ENCODE measurements at regions not wholly inside any gene's neighbourhood (a gene's known extent, or its start where the extent isn't known, plus 50 kb on each side); places are given as distances from the start of the nearest gene placed in this dataset.
"Not testable (repeated sequence)": the region's sequence is repeated elsewhere in the genome, so short reads cannot be mapped to it uniquely, and the experiment has no call there.

DNA sequence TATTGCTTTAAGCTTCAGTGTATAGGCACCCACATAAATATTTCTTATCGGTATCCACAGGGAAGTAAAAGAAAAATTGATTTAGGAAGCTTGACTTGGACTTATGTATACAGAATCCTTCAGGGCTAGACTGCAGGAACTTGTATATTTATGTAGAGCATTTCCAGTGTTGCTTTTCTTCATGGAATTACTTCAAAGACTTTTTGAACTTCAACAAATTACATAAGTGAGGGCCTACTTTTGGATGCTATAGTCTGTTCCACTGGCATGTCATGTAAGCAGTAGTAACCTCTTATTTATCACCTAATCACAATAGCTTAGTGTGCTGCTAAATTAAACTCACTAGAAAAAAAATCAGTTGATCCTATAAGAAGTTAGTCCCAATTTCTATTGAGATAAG lies 557.9 kb upstream of the SLITRK6 start:
- H3K9ac ChIP-seq: no peak overlapping the region
- TF ChIP-seq, protein P1, sequence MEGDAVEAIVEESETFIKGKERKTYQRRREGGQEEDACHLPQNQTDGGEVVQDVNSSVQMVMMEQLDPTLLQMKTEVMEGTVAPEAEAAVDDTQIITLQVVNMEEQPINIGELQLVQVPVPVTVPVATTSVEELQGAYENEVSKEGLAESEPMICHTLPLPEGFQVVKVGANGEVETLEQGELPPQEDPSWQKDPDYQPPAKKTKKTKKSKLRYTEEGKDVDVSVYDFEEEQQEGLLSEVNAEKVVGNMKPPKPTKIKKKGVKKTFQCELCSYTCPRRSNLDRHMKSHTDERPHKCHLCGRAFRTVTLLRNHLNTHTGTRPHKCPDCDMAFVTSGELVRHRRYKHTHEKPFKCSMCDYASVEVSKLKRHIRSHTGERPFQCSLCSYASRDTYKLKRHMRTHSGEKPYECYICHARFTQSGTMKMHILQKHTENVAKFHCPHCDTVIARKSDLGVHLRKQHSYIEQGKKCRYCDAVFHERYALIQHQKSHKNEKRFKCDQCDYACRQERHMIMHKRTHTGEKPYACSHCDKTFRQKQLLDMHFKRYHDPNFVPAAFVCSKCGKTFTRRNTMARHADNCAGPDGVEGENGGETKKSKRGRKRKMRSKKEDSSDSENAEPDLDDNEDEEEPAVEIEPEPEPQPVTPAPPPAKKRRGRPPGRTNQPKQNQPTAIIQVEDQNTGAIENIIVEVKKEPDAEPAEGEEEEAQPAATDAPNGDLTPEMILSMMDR (IDR thresholded peaks at IDR 0.05): no peak
- TF ChIP-seq EZH2 (IDR thresholded peaks at IDR 0.05) (no peak), EZH2phosphoT487 (IDR thresholded peaks at IDR 0.05) (no peak)
- H3K27ac Mint-ChIP-seq: no peak overlapping the region

DNA sequence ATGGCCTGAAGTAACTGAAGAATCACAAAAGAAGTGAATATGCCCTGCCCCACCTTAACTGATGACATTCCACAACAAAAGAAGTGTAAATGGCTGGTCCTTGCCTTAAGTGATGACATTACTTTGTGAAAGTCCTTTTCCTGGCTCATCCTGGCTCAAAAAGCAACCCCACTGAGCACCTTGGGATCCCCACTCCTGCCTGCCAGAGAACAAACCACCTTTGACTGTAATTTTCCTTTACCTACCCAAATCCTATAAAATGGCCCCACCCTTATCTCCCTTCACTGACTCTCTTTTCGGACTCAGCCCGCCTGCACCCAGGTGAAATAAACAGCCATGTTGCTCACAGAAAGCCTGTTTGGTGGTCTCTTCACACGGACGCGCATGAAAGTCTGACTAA lies 564.5 kb upstream of the SLITRK6 start:
- not testable (repeated sequence) for H3K36me3 Mint-ChIP-seq; H3K4me3 ChIP-seq; H3K36me3 ChIP-seq; H3K4me3 Mint-ChIP-seq; H3K27me3 ChIP-seq; H3K4me1 Mint-ChIP-seq; H3K79me2 ChIP-seq (ENCODE audit: low read depth); H2AFZ ChIP-seq (replicated peaks); H3K27ac ChIP-seq; DNase-seq (ENCODE audit: low spot score); H3K9me3 ChIP-seq (ENCODE audit: low read depth); H3F3A ChIP-seq (ENCODE audit: low read depth); H3K27ac Mint-ChIP-seq; H3K4me2 ChIP-seq; H4K20me1 ChIP-seq (ENCODE audit: low read depth); H3K9ac ChIP-seq; H3K4me1 ChIP-seq; H3K9me3 Mint-ChIP-seq; H3K27me3 Mint-ChIP-seq (ENCODE audit: insufficient read depth, low read depth)

More for the DNA sequence above, 557.9 kb upstream of the SLITRK6 start:
- Mint-ChIP-seq H3K4me1 (no peaks in the 10 kb centered on the region), H3K4me3 (no peak overlapping the region), H3K36me3 (no peaks in the 10 kb centered on the region), H3K27me3 (ENCODE audit: insufficient read depth, low read depth) (no peaks in the 10 kb centered on the region), H3K9me3 (no peaks in the 10 kb centered on the region)
- no peaks in the 10 kb centered on the region for H3K36me3 ChIP-seq
- DNase-seq (ENCODE audit: low spot score): no peak
- no peaks in the 10 kb centered on the region for H3K9me3 ChIP-seq (ENCODE audit: low read depth)
- H3K4me1 ChIP-seq: no peaks in the 10 kb centered on the region
- H3K79me2 ChIP-seq (ENCODE audit: low read depth): no peaks in the 10 kb centered on the region
- no peak overlapping the region for H2AFZ ChIP-seq (replicated peaks)
- no peak overlapping the region for H3K4me2 ChIP-seq
- H4K20me1 ChIP-seq (ENCODE audit: low read depth): no peaks in the 10 kb centered on the region
- no peaks in the 10 kb centered on the region for H3F3A ChIP-seq (ENCODE audit: low read depth)
- H3K27ac ChIP-seq: no peak overlapping the region
- H3K27me3 ChIP-seq: no peaks in the 10 kb centered on the region
- no peak overlapping the region for H3K4me3 ChIP-seq

DNA sequence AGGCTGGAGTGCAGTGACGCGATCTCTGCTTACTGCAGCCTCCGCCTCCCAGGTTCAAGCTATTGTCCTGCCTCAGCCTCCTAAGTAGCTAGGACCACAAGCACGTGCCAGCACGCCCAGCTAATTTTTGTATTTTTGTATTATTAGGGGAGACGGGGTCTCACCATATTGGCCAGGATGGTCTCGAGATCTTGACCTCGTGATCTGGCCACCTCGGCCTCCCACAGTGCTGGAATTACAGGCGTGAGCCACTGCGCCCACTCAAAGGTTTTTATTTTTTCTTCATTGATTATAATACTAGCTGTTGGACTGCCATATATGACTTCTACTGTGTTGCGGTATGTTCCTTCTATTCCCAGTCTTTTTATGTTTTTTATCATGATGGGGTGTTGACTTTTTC lies 569.7 kb upstream of the SLITRK6 start:
- H3K9me3 Mint-ChIP-seq: peaks cover 2% of the 10 kb centered on the region
- no peaks in the 10 kb centered on the region for H3K36me3 Mint-ChIP-seq
- Histone ChIP-seq H3K4me1 (no peaks in the 10 kb centered on the region), H3K4me2 (no peak overlapping the region), H3K36me3 (no peaks in the 10 kb centered on the region), H3K27me3 (no peaks in the 10 kb centered on the region), H3K9ac (no peak overlapping the region), H3K4me3 (no peak overlapping the region), H3K9me3 (ENCODE audit: low read depth) (no peaks in the 10 kb centered on the region), H3F3A (ENCODE audit: low read depth) (no peaks in the 10 kb centered on the region), H2AFZ (replicated peaks) (no peak overlapping the region), H3K27ac (no peak overlapping the region), H3K79me2 (ENCODE audit: low read depth) (no peaks in the 10 kb centered on the region), H4K20me1 (ENCODE audit: low read depth) (no peaks in the 10 kb centered on the region)
- TF ChIP-seq, protein P1 (IDR thresholded peaks at IDR 0.05): no peak
- TF ChIP-seq EZH2phosphoT487 (IDR thresholded peaks at IDR 0.05): no peak
- no peak for TF ChIP-seq EZH2 (IDR thresholded peaks at IDR 0.05)
- no peak overlapping the region for H3K27ac Mint-ChIP-seq
- no peak overlapping the region for H3K4me3 Mint-ChIP-seq
- no peaks in the 10 kb centered on the region for H3K27me3 Mint-ChIP-seq (ENCODE audit: insufficient read depth, low read depth)
- DNase-seq (ENCODE audit: low spot score): no peak
- H3K4me1 Mint-ChIP-seq: no peaks in the 10 kb centered on the region

DNA sequence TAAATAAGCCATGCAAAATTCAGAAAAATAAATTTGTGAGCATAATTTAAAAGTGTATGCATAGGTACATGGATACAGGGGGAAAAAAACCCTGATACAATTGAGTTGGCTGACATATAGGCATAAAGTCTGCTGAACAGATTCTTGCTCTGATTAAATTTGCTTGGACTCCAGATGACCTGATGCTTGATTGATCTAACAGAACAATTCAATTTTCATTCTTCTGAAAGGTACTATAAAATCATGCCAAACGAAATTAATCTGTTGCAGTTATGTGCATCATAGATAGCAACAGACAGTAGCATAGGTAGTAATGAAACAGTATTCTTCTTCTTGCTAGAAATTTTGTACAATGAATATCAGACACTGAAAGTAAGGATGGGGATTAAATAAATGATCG lies 578.2 kb upstream of the SLITRK6 start:
- H3K27ac Mint-ChIP-seq: no peak overlapping the region
- H3K27me3 Mint-ChIP-seq (ENCODE audit: insufficient read depth, low read depth): no peaks in the 10 kb centered on the region
- Histone ChIP-seq H3K4me2 (no peak overlapping the region), H3F3A (ENCODE audit: low read depth) (no peaks in the 10 kb centered on the region), H3K79me2 (ENCODE audit: low read depth) (no peaks in the 10 kb centered on the region), H3K36me3 (no peaks in the 10 kb centered on the region), H3K27me3 (no peaks in the 10 kb centered on the region), H3K9ac (no peak overlapping the region), H3K9me3 (ENCODE audit: low read depth) (no peaks in the 10 kb centered on the region), H2AFZ (replicated peaks) (no peak overlapping the region), H4K20me1 (ENCODE audit: low read depth) (no peaks in the 10 kb centered on the region), H3K4me3 (no peak overlapping the region), H3K4me1 (no peaks in the 10 kb centered on the region), H3K27ac (no peak overlapping the region)
- H3K36me3 Mint-ChIP-seq: no peaks in the 10 kb centered on the region
- DNase-seq (ENCODE audit: low spot score): no peak
- TF ChIP-seq EZH2phosphoT487 (IDR thresholded peaks at IDR 0.05) (no peak), EZH2 (IDR thresholded peaks at IDR 0.05) (no peak)
- TF ChIP-seq, protein P1 (IDR thresholded peaks at IDR 0.05): no peak
- H3K4me3 Mint-ChIP-seq: no peak overlapping the region
- H3K4me1 Mint-ChIP-seq: no peaks in the 10 kb centered on the region
- peaks cover 2% of the 10 kb centered on the region for H3K9me3 Mint-ChIP-seq

Measured in neural progenitor cell (in vitro differentiated cells).